ENCODE measurements at regions not wholly inside any gene's neighbourhood (a gene's known extent, or its start where the extent isn't known, plus 50 kb on each side); places are given as distances from the start of the nearest gene placed in this dataset.
A peak's percentile ranks its signal among the peaks of the same experiment; 100 is the strongest.

GRCh38 chrX:131826572-131826971 lies 196.5 kb upstream of the STK26 start:
- Histone ChIP-seq H3K4me3 (ENCODE audit: control insufficient read depth in 1 of 7, extremely low read depth in 1 of 7, insufficient read depth in 4 of 7, low read depth in 2 of 7, low read length in 6 of 7) (no peak overlapping the region), H3K4me1 (ENCODE audit: control extremely low read depth in 1 of 4, control insufficient read depth in 4 of 4, insufficient read depth in 4 of 4, low read length in 3 of 4) (peaks cover 9 to 27% (median 17%) of the 10 kb centered on the region in 4 experiments), H3K27me3 (replicated peaks in 2 of 5; ENCODE audit: control insufficient read depth in 4 of 5, insufficient read depth in 5 of 5, low read length in 4 of 5) (peaks cover 0 to 5% (median 0%) of the 10 kb centered on the region in 5 experiments), H3K9me3 (ENCODE audit: control extremely low read depth in 1 of 5, control insufficient read depth in 4 of 5, insufficient read depth in 2 of 5, low read depth in 1 of 5, low read length in 4 of 5) (no peaks in the 10 kb centered on the region), H3K36me3 (ENCODE audit: control insufficient read depth in 4 of 4, insufficient read depth in 4 of 4, low read length in 3 of 4) (peaks cover 0 to 16% (median under 1%) of the 10 kb centered on the region in 4 experiments), H3K27ac (ENCODE audit: insufficient read depth in 1 of 2, low read depth in 1 of 2, low read length in 2 of 2, poor library complexity in 1 of 2, severe bottlenecking in 2 of 2) (no peak overlapping the region)
- ChIA-PET POLR2A (no interaction called here), CTCF (interaction anchor here (1.0 to 2.3 kb wide), 4 partner anchors 9 to 805 kb away, joined by 4 to 10 read pairs (median 6); partner anchors contain the start of gene RAP2C)
- DNase-seq: no peak

DNA sequence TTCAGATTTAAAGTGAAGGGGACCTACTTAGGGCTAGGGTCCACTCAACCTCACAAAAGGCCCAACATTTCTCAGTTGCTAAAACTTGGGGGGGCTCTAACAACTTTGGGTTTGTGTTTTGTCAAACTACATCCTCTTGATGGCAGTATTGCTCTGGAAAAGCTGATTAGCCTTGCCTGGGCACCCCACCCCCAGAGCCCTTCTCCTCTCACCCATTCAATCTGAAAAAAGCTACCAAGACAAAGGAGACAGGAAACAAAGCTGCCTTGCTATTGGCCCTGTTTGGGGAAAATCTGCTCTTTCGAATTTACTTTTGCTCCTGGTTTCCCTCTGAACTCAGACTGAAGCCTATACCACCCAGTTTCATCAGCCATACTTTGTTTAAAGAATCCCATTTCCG lies 195.2 kb upstream of the STK26 start:
- peak; percentile 63 to 80 (median 79) for DNase-seq
- peaks cover 9 to 36% (median 13%) of the 10 kb centered on the region in 4 experiments for H3K4me1 ChIP-seq (ENCODE audit: control extremely low read depth in 1 of 4, control insufficient read depth in 4 of 4, insufficient read depth in 4 of 4, low read length in 3 of 4)
- WGBS (ENCODE audit: insufficient coverage): 20% methylated on average over 1 of the region's 2 CpGs
- CTCF ChIA-PET: interaction anchor here (0.5 to 2.3 kb wide), 13 partner anchors 10 to 1834 kb away, joined by 3 to 10 read pairs (median 4); partner anchors contain the start of gene RAP2C
- H3K27me3 ChIP-seq (replicated peaks in 2 of 5; ENCODE audit: control insufficient read depth in 4 of 5, insufficient read depth in 5 of 5, low read length in 4 of 5): peaks cover 0 to 5% (median 0%) of the 10 kb centered on the region in 5 experiments
- H3K4me3 ChIP-seq (ENCODE audit: control insufficient read depth in 1 of 7, extremely low read depth in 1 of 7, insufficient read depth in 4 of 7, low read depth in 2 of 7, low read length in 6 of 7): peak overlapping the region in 6 of 7 experiments; percentile 47 to 83 (median 71)
- H3K27ac ChIP-seq (ENCODE audit: insufficient read depth in 1 of 2, low read depth in 1 of 2, low read length in 2 of 2, poor library complexity in 1 of 2, severe bottlenecking in 2 of 2): peak overlapping the region in 1 of 2 experiments; percentile 62
- H3K9me3 ChIP-seq (ENCODE audit: control extremely low read depth in 1 of 5, control insufficient read depth in 4 of 5, insufficient read depth in 2 of 5, low read depth in 1 of 5, low read length in 4 of 5): no peaks in the 10 kb centered on the region
- peaks cover 0 to 6% (median under 1%) of the 10 kb centered on the region in 4 experiments for H3K36me3 ChIP-seq (ENCODE audit: control insufficient read depth in 4 of 4, insufficient read depth in 4 of 4, low read length in 3 of 4)
- POLR2A ChIA-PET: no interaction called here

GRCh38 chrX:131828482-131828881 lies 194.6 kb upstream of the STK26 start:
- Histone ChIP-seq H3K4me1 (ENCODE audit: control extremely low read depth in 1 of 4, control insufficient read depth in 4 of 4, insufficient read depth in 4 of 4, low read length in 3 of 4) (peaks cover 9 to 36% (median 12%) of the 10 kb centered on the region in 4 experiments), H3K27me3 (replicated peaks in 2 of 5; ENCODE audit: control insufficient read depth in 4 of 5, insufficient read depth in 5 of 5, low read length in 4 of 5) (peaks cover 0 to 5% (median 0%) of the 10 kb centered on the region in 5 experiments), H3K9me3 (ENCODE audit: control extremely low read depth in 1 of 5, control insufficient read depth in 4 of 5, insufficient read depth in 2 of 5, low read depth in 1 of 5, low read length in 4 of 5) (no peaks in the 10 kb centered on the region), H3K36me3 (ENCODE audit: control insufficient read depth in 4 of 4, insufficient read depth in 4 of 4, low read length in 3 of 4) (peaks cover 0 to 6% (median under 1%) of the 10 kb centered on the region in 4 experiments), H3K27ac (ENCODE audit: insufficient read depth in 1 of 2, low read depth in 1 of 2, low read length in 2 of 2, poor library complexity in 1 of 2, severe bottlenecking in 2 of 2) (peak overlapping the region; percentile 12 to 62), H3K4me3 (ENCODE audit: control insufficient read depth in 1 of 7, extremely low read depth in 1 of 7, insufficient read depth in 4 of 7, low read depth in 2 of 7, low read length in 6 of 7) (peak overlapping the region in 6 of 7 experiments; percentile 46 to 83 (median 71))
- ChIA-PET CTCF (interaction anchor here (0.5 to 2.3 kb wide), 9 partner anchors 11 to 1834 kb away, joined by 3 to 10 read pairs (median 4); partner anchors contain the start of gene RAP2C), POLR2A (no interaction called here)
- DNase-seq: peak in 2 of 3 donors; percentile 46 to 57

- peak; percentile 89 to 96 (median 92) for DNase-seq
- Histone ChIP-seq H3K4me3 (ENCODE audit: control insufficient read depth in 1 of 7, extremely low read depth in 1 of 7, insufficient read depth in 4 of 7, low read depth in 2 of 7, low read length in 6 of 7) (peak overlapping the region; percentile 16 to 80 (median 66)), H3K9me3 (ENCODE audit: control extremely low read depth in 1 of 5, control insufficient read depth in 4 of 5, insufficient read depth in 2 of 5, low read depth in 1 of 5, low read length in 4 of 5) (no peaks in the 10 kb centered on the region), H3K36me3 (ENCODE audit: control insufficient read depth in 4 of 4, insufficient read depth in 4 of 4, low read length in 3 of 4) (peaks cover 0 to 3% (median under 1%) of the 10 kb centered on the region in 4 experiments), H3K4me1 (ENCODE audit: control extremely low read depth in 1 of 4, control insufficient read depth in 4 of 4, insufficient read depth in 4 of 4, low read length in 3 of 4) (peaks cover 9 to 36% (median 12%) of the 10 kb centered on the region in 4 experiments), H3K27me3 (replicated peaks in 2 of 5; ENCODE audit: control insufficient read depth in 4 of 5, insufficient read depth in 5 of 5, low read length in 4 of 5) (peaks cover 0 to 8% (median 0%) of the 10 kb centered on the region in 5 experiments), H3K27ac (ENCODE audit: insufficient read depth in 1 of 2, low read depth in 1 of 2, low read length in 2 of 2, poor library complexity in 1 of 2, severe bottlenecking in 2 of 2) (peak overlapping the region in 1 of 2 experiments; percentile 78)
- 5% methylated on average over 12 of the region's 15 CpGs for WGBS (ENCODE audit: insufficient coverage)
- POLR2A ChIA-PET: no interaction called here
- CTCF ChIA-PET: interaction anchor here (1.0 to 1.1 kb wide), 2 partner anchors 18 to 24 kb away, joined by 3 read pairs; no protein-coding TSS in a partner anchor
Observed at GRCh38 chrX:131830400-131831184, 192.5 kb upstream of the STK26 start.

- ChIA-PET POLR2A (no interaction called here), CTCF (interaction anchor here (1.0 to 1.1 kb wide), 2 partner anchors 18 to 23 kb away, joined by 3 read pairs; no protein-coding TSS in a partner anchor)
- Histone ChIP-seq H3K9me3 (ENCODE audit: control extremely low read depth in 1 of 5, control insufficient read depth in 4 of 5, insufficient read depth in 2 of 5, low read depth in 1 of 5, low read length in 4 of 5) (no peaks in the 10 kb centered on the region), H3K36me3 (ENCODE audit: control insufficient read depth in 4 of 4, insufficient read depth in 4 of 4, low read length in 3 of 4) (peaks cover 0 to 3% (median under 1%) of the 10 kb centered on the region in 4 experiments), H3K4me1 (ENCODE audit: control extremely low read depth in 1 of 4, control insufficient read depth in 4 of 4, insufficient read depth in 4 of 4, low read length in 3 of 4) (peaks cover 9 to 36% (median 12%) of the 10 kb centered on the region in 4 experiments), H3K4me3 (ENCODE audit: control insufficient read depth in 1 of 7, extremely low read depth in 1 of 7, insufficient read depth in 4 of 7, low read depth in 2 of 7, low read length in 6 of 7) (peak overlapping the region in 6 of 7 experiments; percentile 61 to 80 (median 70)), H3K27me3 (replicated peaks in 2 of 5; ENCODE audit: control insufficient read depth in 4 of 5, insufficient read depth in 5 of 5, low read length in 4 of 5) (peaks cover 0 to 8% (median 0%) of the 10 kb centered on the region in 5 experiments), H3K27ac (ENCODE audit: insufficient read depth in 1 of 2, low read depth in 1 of 2, low read length in 2 of 2, poor library complexity in 1 of 2, severe bottlenecking in 2 of 2) (peak overlapping the region; percentile 36 to 78)
- DNase-seq: no peak
- no CpG with 5 or more reads among the region's 2 CpGs for WGBS (ENCODE audit: insufficient coverage)
Observed at GRCh38 chrX:131831185-131831520, 191.9 kb upstream of the STK26 start.

DNA sequence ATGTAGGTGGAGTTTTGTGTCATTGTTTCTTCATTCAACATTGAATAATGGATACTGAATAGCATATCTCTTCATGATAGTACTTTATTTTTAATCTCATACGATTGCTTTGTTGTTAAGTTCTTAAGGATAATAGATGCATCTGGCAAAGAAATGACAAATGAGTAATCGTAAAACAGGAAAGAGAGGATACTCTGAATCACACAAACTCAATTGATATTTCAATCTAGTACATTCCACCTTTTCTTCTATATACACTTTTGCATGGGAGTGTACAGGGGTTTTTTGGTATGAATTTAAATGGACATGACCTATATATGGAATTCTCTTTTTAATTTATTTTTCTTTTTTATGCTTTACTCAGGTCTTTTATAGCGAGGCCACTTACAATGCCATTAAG lies 186.9 kb upstream of the STK26 start:
- peaks cover 0 to 3% (median 0%) of the 10 kb centered on the region in 5 experiments for H3K27me3 ChIP-seq (replicated peaks in 2 of 5; ENCODE audit: control insufficient read depth in 4 of 5, insufficient read depth in 5 of 5, low read length in 4 of 5)
- H3K4me3 ChIP-seq (ENCODE audit: control insufficient read depth in 1 of 7, extremely low read depth in 1 of 7, insufficient read depth in 4 of 7, low read depth in 2 of 7, low read length in 6 of 7): no peak overlapping the region
- H3K36me3 ChIP-seq (ENCODE audit: control insufficient read depth in 4 of 4, insufficient read depth in 4 of 4, low read length in 3 of 4): no peaks in the 10 kb centered on the region
- ChIA-PET POLR2A (no interaction called here), CTCF (no interaction called here)
- peaks cover 0 to 15% (median 4%) of the 10 kb centered on the region in 4 experiments for H3K4me1 ChIP-seq (ENCODE audit: control extremely low read depth in 1 of 4, control insufficient read depth in 4 of 4, insufficient read depth in 4 of 4, low read length in 3 of 4)
- WGBS (ENCODE audit: insufficient coverage): no CpG with 5 or more reads among the region's 3 CpGs
- H3K27ac ChIP-seq (ENCODE audit: insufficient read depth in 1 of 2, low read depth in 1 of 2, low read length in 2 of 2, poor library complexity in 1 of 2, severe bottlenecking in 2 of 2): no peak overlapping the region
- no peak for DNase-seq
- H3K9me3 ChIP-seq (ENCODE audit: control extremely low read depth in 1 of 5, control insufficient read depth in 4 of 5, insufficient read depth in 2 of 5, low read depth in 1 of 5, low read length in 4 of 5): no peaks in the 10 kb centered on the region

DNA sequence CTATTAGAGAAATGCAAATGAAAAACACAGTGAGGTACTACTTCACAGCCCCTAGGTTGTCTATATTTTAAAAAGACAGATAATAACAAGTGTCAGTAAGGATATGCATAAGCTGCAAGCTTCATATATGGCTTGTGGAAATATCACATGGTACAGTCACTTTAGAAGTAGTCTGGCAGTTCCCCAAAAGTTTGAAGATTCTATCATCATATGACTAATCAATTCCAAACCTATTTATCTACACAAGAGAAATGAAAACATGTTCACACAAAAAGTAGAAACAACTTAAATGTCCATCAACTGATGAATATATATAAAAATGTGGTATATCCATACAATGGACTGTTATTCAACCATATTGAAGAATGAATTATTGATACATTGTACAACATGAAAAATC lies 185.8 kb upstream of the STK26 start:
- Histone ChIP-seq H3K4me1 (ENCODE audit: control extremely low read depth in 1 of 4, control insufficient read depth in 4 of 4, insufficient read depth in 4 of 4, low read length in 3 of 4) (peaks cover 0 to 4% (median 0%) of the 10 kb centered on the region in 4 experiments), H3K36me3 (ENCODE audit: control insufficient read depth in 4 of 4, insufficient read depth in 4 of 4, low read length in 3 of 4) (no peaks in the 10 kb centered on the region), H3K27ac (ENCODE audit: insufficient read depth in 1 of 2, low read depth in 1 of 2, low read length in 2 of 2, poor library complexity in 1 of 2, severe bottlenecking in 2 of 2) (no peak overlapping the region), H3K4me3 (ENCODE audit: control insufficient read depth in 1 of 7, extremely low read depth in 1 of 7, insufficient read depth in 4 of 7, low read depth in 2 of 7, low read length in 6 of 7) (no peak overlapping the region), H3K9me3 (ENCODE audit: control extremely low read depth in 1 of 5, control insufficient read depth in 4 of 5, insufficient read depth in 2 of 5, low read depth in 1 of 5, low read length in 4 of 5) (no peaks in the 10 kb centered on the region), H3K27me3 (replicated peaks in 2 of 5; ENCODE audit: control insufficient read depth in 4 of 5, insufficient read depth in 5 of 5, low read length in 4 of 5) (peaks cover 0 to 8% (median 0%) of the 10 kb centered on the region in 5 experiments)
- ChIA-PET CTCF (no interaction called here), POLR2A (no interaction called here)
- DNase-seq: no peak

All from common myeloid progenitor, CD34-positive (primary cell).